ENCODE measurements at regions not wholly inside any gene's neighbourhood (a gene's known extent, or its start where the extent isn't known, plus 50 kb on each side); places are given as distances from the start of the nearest gene placed in this dataset.

DNA sequence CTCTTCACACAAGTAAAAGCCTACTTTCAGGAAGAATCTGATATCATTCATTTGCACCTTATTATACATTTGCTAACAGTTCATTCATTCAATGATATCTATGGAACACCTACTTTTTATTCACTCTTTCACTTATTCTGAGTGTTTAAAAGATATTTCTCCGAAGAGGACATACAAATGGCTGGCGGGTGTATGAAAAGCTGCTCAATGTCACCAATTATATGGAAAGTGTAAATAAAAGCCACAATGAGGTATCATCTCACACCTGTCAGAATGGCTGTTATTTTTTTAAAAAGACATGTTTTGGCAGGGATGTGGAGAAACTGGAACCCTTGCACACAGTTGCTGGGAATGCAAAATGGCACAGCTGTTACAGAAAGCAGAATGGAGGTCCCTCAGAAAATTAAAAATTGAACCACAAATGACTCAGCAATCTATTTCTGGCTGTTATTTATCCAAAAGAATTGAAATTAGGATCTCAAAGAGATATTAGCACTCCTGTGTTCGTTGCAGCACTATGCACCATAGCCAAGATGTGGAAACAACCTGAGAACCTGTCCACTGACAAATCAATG lies 127.6 kb upstream of the IRS2 start:
- Histone ChIP-seq H3K4me1 (no peaks in the 10 kb centered on the region), H3K79me2 (ENCODE audit: low read depth) (no peaks in the 10 kb centered on the region), H3K9ac (no peak overlapping the region), H3F3A (ENCODE audit: low read depth) (no peaks in the 10 kb centered on the region), H2AFZ (replicated peaks) (no peak overlapping the region), H3K4me2 (no peak overlapping the region), H3K36me3 (no peaks in the 10 kb centered on the region), H3K27ac (no peak overlapping the region), H3K9me3 (ENCODE audit: low read depth) (no peaks in the 10 kb centered on the region), H3K27me3 (no peaks in the 10 kb centered on the region), H3K4me3 (no peak overlapping the region), H4K20me1 (ENCODE audit: low read depth) (no peaks in the 10 kb centered on the region)
- Mint-ChIP-seq H3K27me3 (ENCODE audit: insufficient read depth, low read depth) (no peaks in the 10 kb centered on the region), H3K36me3 (no peaks in the 10 kb centered on the region), H3K4me1 (no peaks in the 10 kb centered on the region), H3K9me3 (no peaks in the 10 kb centered on the region), H3K27ac (no peak overlapping the region), H3K4me3 (no peak overlapping the region)
- TF ChIP-seq EZH2 (IDR thresholded peaks at IDR 0.05) (no peak), EZH2phosphoT487 (IDR thresholded peaks at IDR 0.05) (no peak)
- TF ChIP-seq, protein P1, sequence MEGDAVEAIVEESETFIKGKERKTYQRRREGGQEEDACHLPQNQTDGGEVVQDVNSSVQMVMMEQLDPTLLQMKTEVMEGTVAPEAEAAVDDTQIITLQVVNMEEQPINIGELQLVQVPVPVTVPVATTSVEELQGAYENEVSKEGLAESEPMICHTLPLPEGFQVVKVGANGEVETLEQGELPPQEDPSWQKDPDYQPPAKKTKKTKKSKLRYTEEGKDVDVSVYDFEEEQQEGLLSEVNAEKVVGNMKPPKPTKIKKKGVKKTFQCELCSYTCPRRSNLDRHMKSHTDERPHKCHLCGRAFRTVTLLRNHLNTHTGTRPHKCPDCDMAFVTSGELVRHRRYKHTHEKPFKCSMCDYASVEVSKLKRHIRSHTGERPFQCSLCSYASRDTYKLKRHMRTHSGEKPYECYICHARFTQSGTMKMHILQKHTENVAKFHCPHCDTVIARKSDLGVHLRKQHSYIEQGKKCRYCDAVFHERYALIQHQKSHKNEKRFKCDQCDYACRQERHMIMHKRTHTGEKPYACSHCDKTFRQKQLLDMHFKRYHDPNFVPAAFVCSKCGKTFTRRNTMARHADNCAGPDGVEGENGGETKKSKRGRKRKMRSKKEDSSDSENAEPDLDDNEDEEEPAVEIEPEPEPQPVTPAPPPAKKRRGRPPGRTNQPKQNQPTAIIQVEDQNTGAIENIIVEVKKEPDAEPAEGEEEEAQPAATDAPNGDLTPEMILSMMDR (IDR thresholded peaks at IDR 0.05) = no peak
- DNase-seq (ENCODE audit: low spot score) = no peak

DNA sequence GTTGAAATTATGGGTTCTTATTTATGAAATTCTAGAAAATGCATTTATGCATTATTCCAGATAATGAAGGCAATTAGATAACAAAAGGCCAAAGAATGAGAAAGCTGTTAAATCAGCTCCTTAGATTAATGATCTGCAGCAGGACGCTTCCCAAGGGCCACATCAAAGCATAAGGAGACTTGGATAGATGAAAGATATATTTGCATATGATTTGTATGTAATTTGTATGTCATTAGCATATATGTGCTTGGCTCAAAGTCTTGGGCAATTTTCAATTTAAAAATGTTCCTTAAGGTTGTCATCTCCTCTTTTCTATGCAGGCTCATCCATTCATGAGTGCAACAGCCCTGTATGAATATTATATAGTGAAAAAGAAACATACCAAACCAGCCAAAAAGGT lies 126.8 kb upstream of the IRS2 start:
- H3K4me2 ChIP-seq = no peak overlapping the region
- H3K27ac ChIP-seq = no peak overlapping the region
- no peaks in the 10 kb centered on the region for H3K27me3 ChIP-seq
- H3K4me3 ChIP-seq = no peak overlapping the region
- no peaks in the 10 kb centered on the region for H3K79me2 ChIP-seq (ENCODE audit: low read depth)
- H3K9me3 ChIP-seq (ENCODE audit: low read depth) = no peaks in the 10 kb centered on the region
- Mint-ChIP-seq H3K27me3 (ENCODE audit: insufficient read depth, low read depth) (no peaks in the 10 kb centered on the region), H3K4me3 (no peak overlapping the region), H3K36me3 (no peaks in the 10 kb centered on the region), H3K27ac (no peak overlapping the region), H3K9me3 (no peaks in the 10 kb centered on the region), H3K4me1 (no peaks in the 10 kb centered on the region)
- no peak for DNase-seq (ENCODE audit: low spot score)
- H3K4me1 ChIP-seq = no peaks in the 10 kb centered on the region
- H3K36me3 ChIP-seq = no peaks in the 10 kb centered on the region
- H3F3A ChIP-seq (ENCODE audit: low read depth) = no peaks in the 10 kb centered on the region
- H4K20me1 ChIP-seq (ENCODE audit: low read depth) = no peaks in the 10 kb centered on the region
- no peak overlapping the region for H3K9ac ChIP-seq
- TF ChIP-seq EZH2 (IDR thresholded peaks at IDR 0.05) (no peak), EZH2phosphoT487 (IDR thresholded peaks at IDR 0.05) (no peak)
- TF ChIP-seq, protein P1 (IDR thresholded peaks at IDR 0.05) = no peak
- H2AFZ ChIP-seq (replicated peaks) = no peak overlapping the region

DNA sequence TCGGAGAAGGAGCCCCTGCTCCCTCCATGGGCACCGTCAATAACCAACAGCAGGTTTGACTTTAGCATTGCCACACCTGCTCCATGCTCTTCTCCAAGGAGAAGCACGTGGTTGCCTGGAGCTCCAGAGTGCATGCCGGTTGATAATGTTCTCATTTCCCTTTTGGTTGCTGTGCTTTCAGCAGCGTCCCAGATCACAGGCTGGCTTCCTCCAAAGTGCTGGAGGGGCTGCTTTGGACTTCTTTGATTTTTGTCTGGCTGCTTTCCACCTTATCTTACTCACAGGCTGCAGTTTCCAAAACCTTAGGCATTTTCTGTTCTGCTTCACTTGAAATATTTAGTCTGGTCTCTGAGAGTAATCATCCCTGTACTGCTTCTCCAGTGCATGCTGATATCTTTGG lies 123.8 kb upstream of the IRS2 start:
- no peak for DNase-seq (ENCODE audit: low spot score)
- no peak overlapping the region for H3K4me3 Mint-ChIP-seq

More for the DNA sequence above, 123.8 kb upstream of the IRS2 start:
- no peaks in the 10 kb centered on the region for H3K9me3 ChIP-seq (ENCODE audit: low read depth)
- Mint-ChIP-seq H3K27ac (no peak overlapping the region), H3K4me1 (no peaks in the 10 kb centered on the region), H3K27me3 (ENCODE audit: insufficient read depth, low read depth) (no peaks in the 10 kb centered on the region), H3K9me3 (peaks cover 2% of the 10 kb centered on the region), H3K36me3 (no peaks in the 10 kb centered on the region)
- no peak overlapping the region for H3K27ac ChIP-seq
- H3K36me3 ChIP-seq = no peaks in the 10 kb centered on the region
- H4K20me1 ChIP-seq (ENCODE audit: low read depth) = no peaks in the 10 kb centered on the region
- no peak for TF ChIP-seq EZH2 (IDR thresholded peaks at IDR 0.05)
- TF ChIP-seq, protein P1 (IDR thresholded peaks at IDR 0.05) = no peak
- TF ChIP-seq EZH2phosphoT487 (IDR thresholded peaks at IDR 0.05) = no peak
- no peak overlapping the region for H3K9ac ChIP-seq
- no peak overlapping the region for H2AFZ ChIP-seq (replicated peaks)
- H3K79me2 ChIP-seq (ENCODE audit: low read depth) = no peaks in the 10 kb centered on the region
- no peak overlapping the region for H3K4me2 ChIP-seq
- H3K27me3 ChIP-seq = no peaks in the 10 kb centered on the region
- H3K4me3 ChIP-seq = no peak overlapping the region
- H3F3A ChIP-seq (ENCODE audit: low read depth) = no peaks in the 10 kb centered on the region
- H3K4me1 ChIP-seq = no peaks in the 10 kb centered on the region

Measured in neural progenitor cell (in vitro differentiated cells).